Nephron (organoid): ENCODE measurements at regions not wholly inside any gene's neighbourhood (a gene's known extent, or its start where the extent isn't known, plus 50 kb on each side); places are given as distances from the start of the nearest gene placed in this dataset.

Source experiments
- H3K27ac Mint-ChIP-seq, 3 experiments: 2 replicates each; pipeline ENCODE4 v1.8.0; 2020; ENCODE audit warnings: mixed read lengths in 3 of 3, mild to moderate bottlenecking in 2 of 3, moderate library complexity in 1 of 3
- H3K27me3 Mint-ChIP-seq: 2 replicates; pipeline ENCODE4 v1.8.0; 2021; ENCODE audit warnings: low read depth, mild to moderate bottlenecking, moderate library complexity, mixed read lengths
- H3K36me3 Mint-ChIP-seq: 2 replicates; pipeline ENCODE4 v1.8.0; 2020; ENCODE audit warnings: low read depth, mixed read lengths
- H3K4me1 Mint-ChIP-seq: 2 replicates; pipeline ENCODE4 v1.8.0; 2020; ENCODE audit warnings: mixed read lengths
- H3K4me3 Mint-ChIP-seq, 3 experiments: 2 replicates each; pipeline ENCODE4 v1.8.0; 2020; ENCODE audit warnings: mild to moderate bottlenecking in 3 of 3, mixed read lengths in 3 of 3, moderate library complexity in 2 of 3
- H3K9me3 Mint-ChIP-seq: 2 replicates; pipeline ENCODE4 v1.8.0; 2020; ENCODE audit warnings: mixed read lengths
- TF ChIP-seq, protein P1 (sequence below), 3 experiments: fragments of 200-600 bp; sonication (generic); IDR thresholded peaks; one replicate each; pipeline ENCODE4 v1.5.0; 2021; ENCODE audit warnings: antibody characterized with exemption in 3 of 3; ENCODE audit not compliant: unreplicated experiment in 3 of 3

DNA sequence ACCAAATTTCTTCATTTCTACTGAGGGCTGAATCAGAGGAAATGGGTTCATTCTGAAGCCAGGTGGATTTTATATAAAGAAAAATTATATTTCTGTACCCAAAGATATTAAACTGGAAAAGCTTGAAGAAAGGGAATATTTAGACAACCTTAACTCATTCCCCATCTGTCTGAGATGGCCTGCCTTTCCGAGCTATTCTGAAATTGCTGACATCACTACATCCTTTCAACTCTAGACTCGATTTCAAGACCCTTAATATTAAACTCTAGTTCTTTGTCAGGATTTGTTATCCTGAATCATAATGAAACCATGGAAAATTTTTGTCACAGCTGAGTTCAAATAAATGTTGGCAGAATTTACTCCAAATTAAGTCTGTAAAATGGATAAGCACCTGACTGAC is 818.5 kb upstream of the SEMA6A start:
- TF ChIP-seq, protein P1, sequence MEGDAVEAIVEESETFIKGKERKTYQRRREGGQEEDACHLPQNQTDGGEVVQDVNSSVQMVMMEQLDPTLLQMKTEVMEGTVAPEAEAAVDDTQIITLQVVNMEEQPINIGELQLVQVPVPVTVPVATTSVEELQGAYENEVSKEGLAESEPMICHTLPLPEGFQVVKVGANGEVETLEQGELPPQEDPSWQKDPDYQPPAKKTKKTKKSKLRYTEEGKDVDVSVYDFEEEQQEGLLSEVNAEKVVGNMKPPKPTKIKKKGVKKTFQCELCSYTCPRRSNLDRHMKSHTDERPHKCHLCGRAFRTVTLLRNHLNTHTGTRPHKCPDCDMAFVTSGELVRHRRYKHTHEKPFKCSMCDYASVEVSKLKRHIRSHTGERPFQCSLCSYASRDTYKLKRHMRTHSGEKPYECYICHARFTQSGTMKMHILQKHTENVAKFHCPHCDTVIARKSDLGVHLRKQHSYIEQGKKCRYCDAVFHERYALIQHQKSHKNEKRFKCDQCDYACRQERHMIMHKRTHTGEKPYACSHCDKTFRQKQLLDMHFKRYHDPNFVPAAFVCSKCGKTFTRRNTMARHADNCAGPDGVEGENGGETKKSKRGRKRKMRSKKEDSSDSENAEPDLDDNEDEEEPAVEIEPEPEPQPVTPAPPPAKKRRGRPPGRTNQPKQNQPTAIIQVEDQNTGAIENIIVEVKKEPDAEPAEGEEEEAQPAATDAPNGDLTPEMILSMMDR (IDR thresholded peaks at IDR 0.05; ENCODE audit: unreplicated experiment in 3 of 3): no peak
- H3K4me1 Mint-ChIP-seq: peaks cover 22% of the 10 kb centered on the region
- H3K27me3 Mint-ChIP-seq: no peaks in the 10 kb centered on the region
- peaks cover 4% of the 10 kb centered on the region for H3K9me3 Mint-ChIP-seq
- no peaks in the 10 kb centered on the region for H3K36me3 Mint-ChIP-seq
- no peak overlapping the region for H3K27ac Mint-ChIP-seq
- no peak overlapping the region for H3K4me3 Mint-ChIP-seq

DNA sequence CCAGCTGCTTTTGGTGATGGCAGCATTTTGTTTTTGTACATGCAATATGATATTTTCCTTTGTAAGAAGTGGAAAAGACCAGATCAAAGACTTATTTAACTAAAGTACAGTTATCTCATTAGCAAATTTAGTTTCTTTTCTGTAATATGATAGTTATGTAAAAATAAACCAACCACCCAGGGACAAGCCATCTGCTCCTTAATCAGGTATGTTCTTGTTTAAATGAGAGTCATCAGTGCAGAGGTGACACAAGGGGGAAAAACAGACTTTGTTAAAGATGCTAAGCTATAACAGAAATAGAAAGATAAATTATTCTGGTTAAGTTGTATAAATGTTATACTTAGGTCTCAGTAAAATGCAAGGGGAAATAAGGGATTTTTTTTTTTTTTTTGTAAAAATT is 805.7 kb upstream of the SEMA6A start:
- Mint-ChIP-seq H3K4me3 (no peak overlapping the region), H3K9me3 (peaks cover 2% of the 10 kb centered on the region), H3K27ac (no peak overlapping the region), H3K36me3 (no peaks in the 10 kb centered on the region), H3K4me1 (peaks cover 5% of the 10 kb centered on the region), H3K27me3 (no peaks in the 10 kb centered on the region)
- TF ChIP-seq, protein P1 (IDR thresholded peaks at IDR 0.05; ENCODE audit: unreplicated experiment in 3 of 3): no peak

DNA sequence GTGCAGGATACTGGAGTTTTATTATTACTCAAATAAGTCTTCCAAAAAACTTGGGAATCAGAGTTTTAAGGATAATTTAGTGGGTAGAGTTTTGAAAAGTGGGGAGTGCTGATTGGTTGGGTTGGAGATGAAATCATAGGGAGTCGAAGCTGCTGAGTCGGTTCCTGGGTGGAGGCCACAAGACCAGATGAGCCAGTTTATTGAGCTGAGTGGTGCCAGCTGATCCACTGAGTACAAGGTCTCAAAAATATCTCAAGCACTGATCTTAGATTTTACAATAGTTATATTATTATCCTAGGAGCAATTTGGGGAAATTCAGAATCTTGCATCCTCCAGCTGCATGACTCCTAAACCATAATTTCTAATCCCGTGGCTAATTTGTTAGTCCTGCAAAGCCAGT is 804.9 kb upstream of the SEMA6A start:
- Mint-ChIP-seq H3K27ac (no peak overlapping the region), H3K27me3 (no peaks in the 10 kb centered on the region), H3K36me3 (no peaks in the 10 kb centered on the region), H3K4me1 (peaks cover 5% of the 10 kb centered on the region), H3K4me3 (no peak overlapping the region), H3K9me3 (peaks cover 2% of the 10 kb centered on the region)
- TF ChIP-seq, protein P1 (IDR thresholded peaks at IDR 0.05; ENCODE audit: unreplicated experiment in 3 of 3): no peak

DNA sequence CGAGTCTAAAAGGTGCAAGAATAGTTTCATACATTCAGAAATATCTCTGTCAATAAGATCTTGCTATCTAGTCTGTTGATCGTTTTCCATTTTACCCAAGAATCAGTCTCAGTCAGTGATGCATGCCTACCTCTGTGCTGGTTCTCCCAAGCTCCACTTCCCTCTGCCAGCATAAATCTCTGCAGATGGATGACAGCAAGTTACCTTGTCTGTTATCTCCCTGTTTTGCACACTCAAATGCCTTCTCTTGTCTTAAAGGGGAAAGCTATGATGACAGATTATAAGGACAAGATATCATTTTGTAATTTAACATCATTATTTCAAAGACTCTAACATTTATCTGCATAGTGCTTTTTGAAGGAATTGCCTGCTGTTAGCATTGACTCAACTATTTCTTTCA is 802.1 kb upstream of the SEMA6A start:
- peaks cover 3% of the 10 kb centered on the region for H3K36me3 Mint-ChIP-seq
- TF ChIP-seq, protein P1 (IDR thresholded peaks at IDR 0.05; ENCODE audit: unreplicated experiment in 3 of 3): no peak
- peaks cover 16% of the 10 kb centered on the region for H3K9me3 Mint-ChIP-seq
- no peak overlapping the region for H3K27ac Mint-ChIP-seq
- H3K27me3 Mint-ChIP-seq: no peaks in the 10 kb centered on the region
- peaks cover 5% of the 10 kb centered on the region for H3K4me1 Mint-ChIP-seq
- no peak overlapping the region for H3K4me3 Mint-ChIP-seq

DNA sequence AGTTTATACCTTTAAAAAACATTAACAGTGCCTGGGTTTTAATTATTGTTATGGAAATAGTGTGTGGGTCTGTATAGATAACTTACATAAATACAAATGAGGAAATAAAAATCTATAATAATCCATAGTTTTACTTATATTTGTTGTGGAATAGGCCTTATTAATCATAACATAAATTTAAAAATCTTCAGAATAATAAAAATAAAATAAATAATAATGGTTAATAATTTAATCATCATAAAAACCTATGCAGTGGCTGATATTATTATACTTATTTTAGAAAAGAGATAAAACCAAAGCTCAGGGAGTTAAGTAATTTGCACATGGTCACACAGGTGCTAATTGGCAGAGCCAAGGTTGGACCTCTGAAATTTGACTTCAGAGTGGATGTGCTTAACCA is 785.3 kb upstream of the SEMA6A start:
- TF ChIP-seq, protein P1 (IDR thresholded peaks at IDR 0.05; ENCODE audit: unreplicated experiment in 3 of 3): no peak
- no peaks in the 10 kb centered on the region for H3K36me3 Mint-ChIP-seq
- peaks cover 4% of the 10 kb centered on the region for H3K4me1 Mint-ChIP-seq
- H3K27ac Mint-ChIP-seq: no peak overlapping the region
- H3K4me3 Mint-ChIP-seq: no peak overlapping the region
- no peaks in the 10 kb centered on the region for H3K9me3 Mint-ChIP-seq
- no peaks in the 10 kb centered on the region for H3K27me3 Mint-ChIP-seq

DNA sequence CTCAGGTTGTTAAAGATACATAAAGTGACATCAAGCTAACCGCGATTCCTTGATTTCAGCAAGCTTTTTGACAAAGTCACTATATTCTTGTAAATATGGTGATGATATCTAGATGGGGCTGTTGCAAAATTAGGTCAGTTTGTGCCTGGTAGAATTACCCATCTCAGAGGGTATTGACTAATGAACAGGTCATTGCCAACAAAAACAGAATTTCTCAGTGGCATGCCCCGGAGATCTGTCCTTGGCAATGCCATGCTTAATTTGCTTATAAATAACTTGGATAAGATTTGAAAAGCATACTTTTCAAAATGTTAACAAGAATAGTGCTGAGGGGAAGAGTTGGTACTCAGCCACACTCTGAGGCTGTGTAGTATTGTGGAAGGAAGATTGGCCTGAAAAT is 783.3 kb upstream of the SEMA6A start:
- TF ChIP-seq, protein P1 (IDR thresholded peaks at IDR 0.05; ENCODE audit: unreplicated experiment in 3 of 3): no peak
- Mint-ChIP-seq H3K27me3 (no peaks in the 10 kb centered on the region), H3K9me3 (no peaks in the 10 kb centered on the region), H3K36me3 (no peaks in the 10 kb centered on the region), H3K27ac (no peak overlapping the region), H3K4me1 (peaks cover 4% of the 10 kb centered on the region), H3K4me3 (no peak overlapping the region)
